CD4-positive, CD25-positive, alpha-beta regulatory T cell (primary cell): ENCODE measurements at regions not wholly inside any gene's neighbourhood (a gene's known extent, or its start where the extent isn't known, plus 50 kb on each side); places are given as distances from the start of the nearest gene placed in this dataset.

Experiments used
- ATAC-seq, 2 donors: fragments of 150-1000 bp; cut with Tn5 transposase; one replicate each; pipeline ENCODE4 v1.10.0; 2021; ENCODE audit warnings: low read depth in 2 of 2, moderate number of reproducible peaks in 2 of 2, moderate library complexity in 1 of 2
- DNase-seq, 3 donors: peaks; one replicate each; pipeline versions ENCODE4 v3.0.0 to v3.0.0-alpha.2; 2012 to 2022; ENCODE audit warnings: mixed read lengths in 1 of 3
- H3K27ac ChIP-seq: one replicate; pipeline ENCODE4 v1.7.0; 2013; ENCODE audit warnings: mild to moderate bottlenecking, low read length; ENCODE audit not compliant: insufficient read depth, poor library complexity, severe bottlenecking
- H3K27me3 ChIP-seq: one replicate; pipeline ENCODE4 v1.7.0; 2013; ENCODE audit warnings: low read length; ENCODE audit not compliant: control insufficient read depth, insufficient read depth
- H3K36me3 ChIP-seq: one replicate; pipeline ENCODE4 v1.7.0; 2013; ENCODE audit warnings: mild to moderate bottlenecking, low read length, moderate library complexity; ENCODE audit not compliant: control insufficient read depth, insufficient read depth
- H3K4me1 ChIP-seq: 2 replicates; pipeline ENCODE4 v1.7.0; 2013; ENCODE audit warnings: mild to moderate bottlenecking, low read length; ENCODE audit not compliant: insufficient read depth, control insufficient read depth, poor library complexity, severe bottlenecking
- H3K4me3 ChIP-seq: one replicate; pipeline ENCODE4 v1.7.0; 2013; ENCODE audit warnings: low read depth, mild to moderate bottlenecking, low read length, moderate library complexity
- H3K9me3 ChIP-seq, 2 experiments: 1 replicate in 1 of 2; 2 replicates in 1 of 2; pipeline ENCODE4 v1.7.0; 2013; ENCODE audit warnings: low read length in 2 of 2, mild to moderate bottlenecking in 1 of 2, moderate library complexity in 1 of 2; ENCODE audit not compliant: control insufficient read depth in 2 of 2
- H3K27ac Mint-ChIP-seq, 3 donors: one replicate each; pipeline ENCODE4 v1.8.0; 2020 to 2022; ENCODE audit warnings: mild to moderate bottlenecking in 3 of 3, mixed read lengths in 3 of 3, moderate library complexity in 2 of 3
- H3K27me3 Mint-ChIP-seq: one replicate; pipeline ENCODE4 v1.8.0; 2022; ENCODE audit warnings: mild to moderate bottlenecking, mixed read lengths
- H3K36me3 Mint-ChIP-seq: one replicate; pipeline ENCODE4 v1.8.0; 2020; ENCODE audit warnings: mixed read lengths
- H3K4me1 Mint-ChIP-seq, 4 donors: one replicate each; pipeline ENCODE4 v1.8.0; 2020 to 2022; ENCODE audit warnings: mixed read lengths in 4 of 4, mild to moderate bottlenecking in 1 of 4
- H3K4me3 Mint-ChIP-seq, 4 donors: one replicate each; pipeline ENCODE4 v1.8.0; 2020 to 2022; ENCODE audit warnings: mild to moderate bottlenecking in 4 of 4, mixed read lengths in 4 of 4, moderate library complexity in 3 of 4
- H3K9me3 Mint-ChIP-seq, 7 donors: one replicate each; pipeline ENCODE4 v1.8.0; 2020 to 2022; ENCODE audit warnings: mixed read lengths in 7 of 7, mild to moderate bottlenecking in 3 of 7, moderate library complexity in 2 of 7

DNA sequence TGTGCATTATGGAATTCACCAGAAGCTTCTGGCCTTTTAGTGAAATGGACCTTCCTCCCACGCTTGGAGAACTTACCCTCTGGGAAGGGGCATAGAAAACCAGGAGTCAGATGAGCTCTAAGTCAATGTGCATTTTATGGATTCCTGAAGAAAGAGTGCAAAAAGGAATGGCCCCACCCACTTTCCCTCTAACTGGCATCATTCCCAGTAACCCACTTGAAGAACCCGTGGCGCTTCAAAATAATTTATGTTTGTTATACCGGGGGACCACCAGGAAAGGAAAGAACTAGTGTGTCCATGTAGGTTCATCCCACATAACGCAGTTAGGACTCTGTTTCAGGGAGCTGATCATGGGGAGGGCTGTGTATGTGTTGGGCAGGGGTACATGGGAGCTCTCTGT lies 1153.4 kb downstream of the TMEM121 start:
- H3K36me3 Mint-ChIP-seq, result no peaks in the 10 kb centered on the region
- no peaks in the 10 kb centered on the region for H3K27me3 ChIP-seq
- no peak overlapping the region for H3K27ac Mint-ChIP-seq
- H3K9me3 ChIP-seq, result no peaks in the 10 kb centered on the region
- no peak overlapping the region for H3K4me3 Mint-ChIP-seq
- no peaks in the 10 kb centered on the region for H3K36me3 ChIP-seq
- no peaks in the 10 kb centered on the region for H3K9me3 Mint-ChIP-seq
- no peak for DNase-seq
- no peak for ATAC-seq
- no peaks in the 10 kb centered on the region for H3K4me1 ChIP-seq
- no peak overlapping the region for H3K4me3 ChIP-seq
- H3K27me3 Mint-ChIP-seq, result peaks cover 32% of the 10 kb centered on the region
- H3K27ac ChIP-seq, result no peak overlapping the region
- H3K4me1 Mint-ChIP-seq, result no peaks in the 10 kb centered on the region

DNA sequence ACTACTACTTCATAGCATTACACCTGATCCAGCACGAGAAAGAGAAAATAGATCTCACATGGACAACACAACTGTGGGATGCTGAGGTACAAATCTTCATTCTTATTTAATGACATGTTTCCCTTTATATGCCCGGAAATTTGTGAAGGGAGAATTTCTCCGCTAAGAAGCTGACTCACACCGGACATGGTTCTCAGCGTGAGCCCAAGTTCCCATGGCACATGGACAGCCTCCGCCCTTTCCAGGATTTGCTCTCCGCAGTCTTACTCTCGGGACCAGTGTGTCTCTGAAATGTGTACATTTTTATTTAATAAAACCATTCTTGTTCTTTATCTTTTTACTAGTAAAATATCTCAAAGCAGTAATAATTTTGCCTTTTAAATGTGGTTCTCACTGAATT lies 1154.8 kb downstream of the TMEM121 start:
- H3K9me3 ChIP-seq, result no peaks in the 10 kb centered on the region
- H3K36me3 Mint-ChIP-seq, result no peaks in the 10 kb centered on the region
- ATAC-seq, result no peak
- H3K27me3 ChIP-seq, result peaks cover 4% of the 10 kb centered on the region
- H3K27ac ChIP-seq, result no peak overlapping the region
- DNase-seq, result no peak
- peaks cover 26% of the 10 kb centered on the region for H3K27me3 Mint-ChIP-seq
- no peak overlapping the region for H3K4me3 Mint-ChIP-seq
- no peak overlapping the region for H3K4me3 ChIP-seq
- H3K27ac Mint-ChIP-seq, result no peak overlapping the region
- no peaks in the 10 kb centered on the region for H3K9me3 Mint-ChIP-seq
- no peaks in the 10 kb centered on the region for H3K4me1 Mint-ChIP-seq
- H3K4me1 ChIP-seq, result no peaks in the 10 kb centered on the region
- H3K36me3 ChIP-seq, result no peaks in the 10 kb centered on the region

- Mint-ChIP-seq H3K4me1 (no peaks in the 10 kb centered on the region), H3K4me3 (no peak overlapping the region), H3K27me3 (peaks cover 26% of the 10 kb centered on the region), H3K27ac (no peak overlapping the region), H3K36me3 (no peaks in the 10 kb centered on the region), H3K9me3 (no peaks in the 10 kb centered on the region)
- peaks cover 4% of the 10 kb centered on the region for H3K27me3 ChIP-seq
- no peak for DNase-seq
- no peaks in the 10 kb centered on the region for H3K36me3 ChIP-seq
- peak in 1 of 2 donors; percentile 28 for ATAC-seq
- no peak overlapping the region for H3K27ac ChIP-seq
- H3K4me1 ChIP-seq, result no peaks in the 10 kb centered on the region
- no peak overlapping the region for H3K4me3 ChIP-seq
- H3K9me3 ChIP-seq, result no peaks in the 10 kb centered on the region
Observed at GRCh38 chr14:106681568-106681967, 1155.2 kb downstream of the TMEM121 start.

DNA sequence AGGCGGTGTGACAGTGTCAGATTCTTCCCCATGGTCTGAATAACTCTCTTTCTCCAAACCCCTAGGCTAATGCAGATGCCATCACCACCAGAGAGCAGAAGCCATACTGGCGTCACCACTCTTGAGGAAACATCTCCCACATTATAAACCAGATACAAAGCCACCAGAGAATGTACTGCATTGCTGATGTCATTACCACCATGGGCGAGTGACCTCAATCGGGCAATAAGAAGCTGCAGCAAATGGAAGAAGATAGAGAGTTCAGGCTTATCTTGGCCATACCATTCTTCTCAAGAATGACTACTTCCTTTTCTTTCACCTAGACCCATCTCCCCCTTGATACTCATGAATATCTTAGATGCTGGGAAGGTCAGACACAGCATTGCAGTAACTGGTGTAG lies 1157.2 kb downstream of the TMEM121 start:
- Histone ChIP-seq H3K27ac (no peak overlapping the region), H3K36me3 (no peaks in the 10 kb centered on the region), H3K4me3 (no peak overlapping the region), H3K27me3 (peaks cover 8% of the 10 kb centered on the region), H3K4me1 (no peaks in the 10 kb centered on the region), H3K9me3 (no peaks in the 10 kb centered on the region)
- Mint-ChIP-seq H3K27me3 (peaks cover 16% of the 10 kb centered on the region), H3K4me3 (no peak overlapping the region), H3K36me3 (no peaks in the 10 kb centered on the region), H3K4me1 (no peaks in the 10 kb centered on the region), H3K27ac (no peak overlapping the region), H3K9me3 (no peaks in the 10 kb centered on the region)
- no peak for DNase-seq
- no peak for ATAC-seq

DNA sequence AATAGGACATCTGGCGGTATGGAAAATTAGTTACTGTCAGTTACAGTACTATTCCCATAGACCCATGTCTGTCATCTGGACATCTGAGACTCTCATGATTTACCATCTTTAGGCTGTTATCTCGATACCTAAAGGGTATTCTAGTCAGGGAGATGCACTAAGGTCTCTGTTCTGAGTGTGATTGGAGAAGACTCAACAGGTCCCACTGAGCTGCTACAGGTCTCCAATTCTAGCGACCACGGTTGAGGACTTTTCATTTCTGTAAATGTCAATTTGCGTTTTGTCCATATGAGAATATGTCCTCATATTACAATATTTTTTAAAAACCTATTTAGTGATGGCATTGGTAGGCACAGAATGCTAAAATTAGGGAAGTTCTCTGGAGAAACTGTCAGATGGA lies 1160.2 kb downstream of the TMEM121 start:
- no peak overlapping the region for H3K4me3 ChIP-seq
- H3K4me3 Mint-ChIP-seq, result no peak overlapping the region
- no peaks in the 10 kb centered on the region for H3K9me3 ChIP-seq
- no peaks in the 10 kb centered on the region for H3K36me3 Mint-ChIP-seq
- H3K27me3 ChIP-seq, result peaks cover 8% of the 10 kb centered on the region
- H3K4me1 ChIP-seq, result no peaks in the 10 kb centered on the region
- H3K27me3 Mint-ChIP-seq, result peaks cover 11% of the 10 kb centered on the region
- no peak for DNase-seq
- ATAC-seq, result no peak
- H3K9me3 Mint-ChIP-seq, result peaks cover 0 to 3% (median 0%) of the 10 kb centered on the region in 7 donors
- no peak overlapping the region for H3K27ac ChIP-seq
- H3K4me1 Mint-ChIP-seq, result peaks cover 0 to 5% (median 0%) of the 10 kb centered on the region in 4 donors
- no peaks in the 10 kb centered on the region for H3K36me3 ChIP-seq
- H3K27ac Mint-ChIP-seq, result no peak overlapping the region

DNA sequence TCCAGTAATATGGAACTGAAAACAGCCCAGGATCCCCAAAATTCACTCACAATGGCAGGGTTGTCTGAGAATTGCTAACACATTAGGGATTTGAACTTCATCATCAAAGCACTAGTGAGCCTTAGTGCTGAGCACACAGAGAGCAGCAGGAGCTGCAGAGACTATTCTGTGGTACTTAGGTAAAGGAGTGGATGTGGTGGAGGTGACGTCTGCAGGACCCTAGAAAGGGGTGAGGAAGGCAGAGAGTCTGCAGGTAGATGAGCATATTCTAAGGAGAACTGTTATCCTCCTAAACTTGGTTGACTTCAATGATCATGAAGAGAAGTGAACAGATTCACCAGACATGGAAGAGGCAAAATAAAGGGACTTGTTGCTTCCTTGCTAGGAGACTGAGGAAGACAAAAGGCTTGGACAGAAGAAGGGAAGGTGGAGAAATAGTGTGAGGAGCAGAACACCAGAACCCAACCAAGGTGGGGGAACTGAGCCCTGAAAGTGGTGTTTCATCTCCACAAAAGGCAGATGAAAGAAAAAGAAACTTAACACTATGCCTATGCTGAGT lies 1164.0 kb downstream of the TMEM121 start:
- DNase-seq, result no peak
- peaks cover 0 to 5% (median 1%) of the 10 kb centered on the region in 4 donors for H3K4me1 Mint-ChIP-seq
- H3K4me3 ChIP-seq, result no peak overlapping the region
- no peaks in the 10 kb centered on the region for H3K36me3 ChIP-seq
- H3K9me3 ChIP-seq, result no peaks in the 10 kb centered on the region
- H3K4me3 Mint-ChIP-seq, result no peak overlapping the region
- H3K36me3 Mint-ChIP-seq, result no peaks in the 10 kb centered on the region
- no peak for ATAC-seq
- H3K9me3 Mint-ChIP-seq, result peaks cover 0 to 3% (median 0%) of the 10 kb centered on the region in 7 donors
- H3K27ac ChIP-seq, result no peak overlapping the region
- H3K27me3 ChIP-seq, result peaks cover 5% of the 10 kb centered on the region
- peak overlapping the region in 2 of 3 donors; percentile 33 to 51 for H3K27ac Mint-ChIP-seq
- H3K4me1 ChIP-seq, result no peaks in the 10 kb centered on the region
- H3K27me3 Mint-ChIP-seq, result peaks cover 4% of the 10 kb centered on the region

DNA sequence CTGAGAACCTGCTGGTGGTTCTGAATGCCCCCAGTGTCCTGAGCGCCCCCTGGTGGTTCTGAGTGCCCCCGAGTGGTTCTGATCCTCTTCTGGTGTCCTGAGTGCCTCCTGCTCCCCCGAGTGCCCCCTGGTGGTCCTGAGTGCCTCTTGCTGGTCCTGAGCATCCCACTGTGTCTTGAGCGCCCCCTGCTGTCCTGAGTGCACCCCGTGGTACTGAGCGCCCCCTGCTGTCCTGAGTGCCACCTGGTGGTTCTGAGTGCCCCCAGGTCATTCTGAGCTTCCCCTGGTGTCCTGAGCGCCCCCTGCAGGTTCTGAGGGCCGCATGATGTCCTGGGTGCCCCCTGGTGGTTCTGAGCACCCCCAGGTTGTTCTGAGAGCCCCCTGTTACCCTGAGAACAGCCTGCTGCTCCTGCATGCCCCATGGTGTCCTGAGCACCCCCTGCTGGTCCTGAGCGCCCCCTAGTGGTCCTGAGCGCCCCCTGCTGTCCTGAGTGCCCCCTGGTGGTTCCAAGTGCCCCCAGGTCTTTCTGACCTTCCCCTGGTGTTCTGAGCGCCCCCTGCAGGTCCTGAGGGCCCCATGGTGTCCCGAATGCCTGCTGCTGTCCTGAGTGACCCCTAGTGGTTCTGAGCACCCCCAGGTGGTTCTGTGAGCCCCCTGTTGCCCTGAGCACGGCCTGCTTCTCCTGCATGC lies 1165.4 kb downstream of the TMEM121 start:
- Histone ChIP-seq H3K36me3 (no peaks in the 10 kb centered on the region), H3K9me3 (no peaks in the 10 kb centered on the region), H3K4me1 (no peaks in the 10 kb centered on the region), H3K27me3 (peaks cover 3% of the 10 kb centered on the region), H3K4me3 (no peak overlapping the region), H3K27ac (no peak overlapping the region)
- Mint-ChIP-seq H3K27me3 (peaks cover 5% of the 10 kb centered on the region), H3K4me1 (peaks cover 0 to 5% (median 1%) of the 10 kb centered on the region in 4 donors), H3K9me3 (peaks cover 0 to 3% (median 0%) of the 10 kb centered on the region in 7 donors), H3K27ac (peak overlapping the region in 1 of 3 donors; percentile 20), H3K4me3 (no peak overlapping the region), H3K36me3 (no peaks in the 10 kb centered on the region)
- ATAC-seq (no peak), DNase-seq (peak; percentile 31 to 77 (median 34))
